ENCODE measurements at regions not wholly inside any gene's neighbourhood (a gene's known extent, or its start where the extent isn't known, plus 50 kb on each side); places are given as distances from the start of the nearest gene placed in this dataset.

DNA sequence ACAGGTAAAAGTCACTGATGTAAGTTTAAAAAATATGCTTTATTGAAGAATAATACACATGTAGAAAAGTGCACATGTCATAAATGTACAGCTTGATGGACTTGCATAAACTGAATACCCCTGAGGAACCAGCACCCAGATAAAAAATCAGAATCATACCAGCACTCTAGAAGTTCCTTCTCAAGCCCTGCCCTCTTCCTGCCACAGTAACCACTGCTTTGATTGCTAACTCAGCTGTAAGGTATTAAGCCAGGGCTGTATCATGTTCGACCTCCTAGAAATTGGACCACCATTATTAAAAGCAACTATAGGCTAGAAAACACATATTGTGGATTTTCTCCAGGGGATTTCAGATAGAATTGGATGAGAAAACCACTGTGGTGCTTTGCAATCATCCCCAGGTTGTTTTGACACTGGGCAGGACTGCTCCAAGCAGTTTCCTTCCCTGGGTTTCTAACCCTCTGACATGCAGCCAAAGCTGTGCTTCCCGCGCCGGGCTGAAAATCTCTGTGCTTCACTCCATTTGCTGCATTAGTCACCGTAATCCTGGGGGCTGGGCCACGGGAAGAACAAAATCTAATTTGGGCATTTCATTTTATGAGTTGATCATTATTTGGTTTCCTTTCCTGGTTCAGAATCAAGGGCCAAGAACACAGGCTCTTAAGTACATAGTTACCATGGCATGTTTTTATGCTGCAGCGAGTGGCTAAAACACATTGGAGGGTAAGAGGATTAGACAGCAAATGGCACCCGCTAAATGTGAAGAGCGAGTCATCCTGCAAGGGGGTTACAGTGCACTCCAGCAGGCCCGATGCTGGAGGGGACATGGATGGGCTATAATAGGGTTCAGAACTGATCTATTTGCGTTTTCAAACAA lies 139.4 kb upstream of the IL12B start:
- Mint-ChIP-seq H3K27ac (peak overlapping the region in 2 of 3 donors; percentile 4 to 8), H3K4me1 (peaks cover 15 to 25% (median 21%) of the 10 kb centered on the region in 4 donors)
- no peaks in the 10 kb centered on the region for H3K36me3 ChIP-seq (ENCODE audit: control insufficient read depth, insufficient read depth, low read length)

DNA sequence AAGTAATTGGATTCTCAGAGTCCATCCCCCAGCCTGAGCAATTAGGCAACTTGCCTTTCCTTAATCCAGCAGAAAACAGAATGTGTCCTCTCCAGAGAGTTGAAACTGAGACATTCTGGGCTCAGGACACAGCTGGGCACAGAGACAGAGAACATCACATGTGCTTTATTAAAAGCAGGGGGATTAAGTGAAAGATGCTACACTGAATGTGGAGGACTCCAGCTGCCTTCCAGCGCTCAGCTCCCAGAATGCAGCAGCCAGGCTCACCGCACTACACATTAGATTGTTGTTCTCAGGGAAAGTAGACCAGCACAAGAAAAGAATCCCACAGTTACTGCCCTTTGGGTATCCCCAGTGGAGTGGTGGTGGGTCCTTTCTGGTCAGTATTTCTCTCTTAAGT lies 141.6 kb upstream of the IL12B start:
- Mint-ChIP-seq H3K9me3 (peaks cover 0 to 26% (median 7%) of the 10 kb centered on the region in 7 donors), H3K4me3 (no peak overlapping the region), H3K27me3 (peaks cover 40% of the 10 kb centered on the region), H3K36me3 (no peaks in the 10 kb centered on the region), H3K27ac (no peak overlapping the region), H3K4me1 (peaks cover 15 to 25% (median 20%) of the 10 kb centered on the region in 4 donors)
- Histone ChIP-seq H3K27me3 (ENCODE audit: control insufficient read depth, insufficient read depth, low read length) (peaks cover 9% of the 10 kb centered on the region), H3K27ac (ENCODE audit: insufficient read depth, low read length, poor library complexity, severe bottlenecking) (no peak overlapping the region), H3K36me3 (ENCODE audit: control insufficient read depth, insufficient read depth, low read length) (no peaks in the 10 kb centered on the region), H3K9me3 (ENCODE audit: control insufficient read depth in 2 of 2, low read length in 2 of 2) (peaks cover 20 to 21% of the 10 kb centered on the region in 2 experiments), H3K4me1 (ENCODE audit: control insufficient read depth, insufficient read depth, low read length, poor library complexity, severe bottlenecking) (peaks cover 15% of the 10 kb centered on the region), H3K4me3 (ENCODE audit: low read depth, low read length) (no peak overlapping the region)
- DNase-seq: no peak
- ATAC-seq (ENCODE audit: low read depth in 2 of 2): no peak

More for the DNA sequence above, 139.4 kb upstream of the IL12B start:
- no peak overlapping the region for H3K27ac ChIP-seq (ENCODE audit: insufficient read depth, low read length, poor library complexity, severe bottlenecking)
- peak overlapping the region; percentile 44 for H3K4me3 ChIP-seq (ENCODE audit: low read depth, low read length)
- H3K36me3 Mint-ChIP-seq: no peaks in the 10 kb centered on the region
- peaks cover 15% of the 10 kb centered on the region for H3K4me1 ChIP-seq (ENCODE audit: control insufficient read depth, insufficient read depth, low read length, poor library complexity, severe bottlenecking)
- H3K9me3 ChIP-seq (ENCODE audit: control insufficient read depth in 2 of 2, low read length in 2 of 2): peaks cover 7% of the 10 kb centered on the region in 2 experiments
- H3K9me3 Mint-ChIP-seq: peaks cover 0 to 11% (median 5%) of the 10 kb centered on the region in 7 donors
- DNase-seq (peak in 2 of 3 donors; percentile 24 to 53), ATAC-seq (ENCODE audit: low read depth in 2 of 2) (peak; percentile 75)
- peaks cover 3% of the 10 kb centered on the region for H3K27me3 ChIP-seq (ENCODE audit: control insufficient read depth, insufficient read depth, low read length)
- H3K4me3 Mint-ChIP-seq: peak overlapping the region in 2 of 4 donors; percentile 49 to 56
- H3K27me3 Mint-ChIP-seq: peaks cover 30% of the 10 kb centered on the region

DNA sequence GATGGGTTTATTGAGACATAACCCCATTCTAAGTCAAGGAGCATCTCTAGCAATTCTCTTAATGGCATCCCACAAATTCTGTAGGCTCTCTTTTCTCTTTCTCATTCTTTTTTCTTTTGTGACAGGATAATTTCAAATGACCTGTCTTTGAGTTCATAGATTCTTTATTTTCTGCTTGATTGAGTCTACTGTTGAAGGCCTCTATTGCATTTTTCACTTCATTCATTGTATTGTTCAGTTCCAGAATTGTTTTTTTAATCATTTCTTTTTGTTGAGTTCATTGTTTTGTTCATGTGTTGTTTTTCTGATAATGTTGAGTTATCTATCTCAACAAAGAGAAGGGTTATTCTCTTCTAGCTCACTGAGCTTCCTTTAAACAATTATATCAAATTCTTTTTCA lies 144.7 kb upstream of the IL12B start:
- no peak overlapping the region for H3K27ac ChIP-seq (ENCODE audit: insufficient read depth, low read length, poor library complexity, severe bottlenecking)
- peaks cover 9% of the 10 kb centered on the region for H3K27me3 ChIP-seq (ENCODE audit: control insufficient read depth, insufficient read depth, low read length)
- Mint-ChIP-seq H3K4me3 (no peak overlapping the region), H3K27me3 (peaks cover 29% of the 10 kb centered on the region), H3K4me1 (peaks cover under 1 to 11% (median 8%) of the 10 kb centered on the region in 4 donors), H3K36me3 (no peaks in the 10 kb centered on the region), H3K27ac (no peak overlapping the region), H3K9me3 (peaks cover 0 to 26% (median 8%) of the 10 kb centered on the region in 7 donors)
- ATAC-seq (ENCODE audit: low read depth in 2 of 2) (no peak), DNase-seq (no peak)
- H3K9me3 ChIP-seq (ENCODE audit: control insufficient read depth in 2 of 2, low read length in 2 of 2): peaks cover 20 to 21% of the 10 kb centered on the region in 2 experiments
- no peaks in the 10 kb centered on the region for H3K36me3 ChIP-seq (ENCODE audit: control insufficient read depth, insufficient read depth, low read length)
- peaks cover 7% of the 10 kb centered on the region for H3K4me1 ChIP-seq (ENCODE audit: control insufficient read depth, insufficient read depth, low read length, poor library complexity, severe bottlenecking)
- no peak overlapping the region for H3K4me3 ChIP-seq (ENCODE audit: low read depth, low read length)

DNA sequence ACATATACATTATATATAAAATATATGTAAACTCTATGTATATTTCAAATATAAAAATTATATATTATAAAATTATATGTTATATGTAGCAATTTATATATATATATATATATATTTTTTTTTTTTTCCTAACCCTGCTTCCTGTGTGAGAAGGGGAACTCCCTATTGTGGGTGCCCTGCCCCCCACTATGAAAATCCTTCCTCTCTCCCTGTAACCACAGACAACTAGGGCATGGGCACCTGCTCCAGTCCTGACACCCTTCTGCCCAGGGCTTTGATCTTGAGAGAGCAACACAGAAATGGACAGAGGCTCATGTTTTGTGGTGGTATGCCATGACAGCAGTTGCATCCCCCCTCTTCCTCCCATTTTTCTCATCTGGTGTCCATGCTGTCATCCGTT lies 148.7 kb upstream of the IL12B start:
- H3K27me3 ChIP-seq (ENCODE audit: control insufficient read depth, insufficient read depth, low read length): peaks cover 11% of the 10 kb centered on the region
- ATAC-seq (ENCODE audit: low read depth in 2 of 2) (no peak), DNase-seq (no peak)
- Mint-ChIP-seq H3K4me3 (no peak overlapping the region), H3K9me3 (peaks cover 0 to 22% (median 7%) of the 10 kb centered on the region in 7 donors), H3K27ac (no peak overlapping the region), H3K36me3 (no peaks in the 10 kb centered on the region), H3K27me3 (peaks cover 17% of the 10 kb centered on the region), H3K4me1 (peaks cover 0 to 8% (median 6%) of the 10 kb centered on the region in 4 donors)
- no peak overlapping the region for H3K27ac ChIP-seq (ENCODE audit: insufficient read depth, low read length, poor library complexity, severe bottlenecking)
- no peaks in the 10 kb centered on the region for H3K36me3 ChIP-seq (ENCODE audit: control insufficient read depth, insufficient read depth, low read length)
- H3K4me1 ChIP-seq (ENCODE audit: control insufficient read depth, insufficient read depth, low read length, poor library complexity, severe bottlenecking): peaks cover 4% of the 10 kb centered on the region
- H3K4me3 ChIP-seq (ENCODE audit: low read depth, low read length): no peak overlapping the region
- peaks cover 20 to 21% of the 10 kb centered on the region in 2 experiments for H3K9me3 ChIP-seq (ENCODE audit: control insufficient read depth in 2 of 2, low read length in 2 of 2)

DNA sequence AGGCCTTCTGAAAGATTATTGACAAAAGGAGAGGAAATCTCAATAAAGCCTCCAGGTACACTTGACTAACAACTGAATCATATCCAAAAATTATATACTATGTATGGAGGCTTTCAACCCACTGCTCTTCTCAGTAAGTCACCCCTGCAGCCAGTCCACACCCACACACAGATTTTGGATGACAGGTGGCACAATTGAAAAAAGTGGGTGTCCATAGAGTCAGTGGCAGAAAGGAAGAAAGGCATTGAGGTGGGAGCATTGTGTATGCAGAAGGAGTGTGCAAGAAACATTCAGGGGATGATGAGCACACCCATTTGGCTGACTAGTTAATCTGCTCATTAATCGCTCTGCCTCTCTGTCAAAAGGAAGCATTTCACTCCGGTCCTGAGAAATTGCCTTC lies 150.6 kb upstream of the IL12B start:
- H3K27me3 Mint-ChIP-seq: peaks cover 1% of the 10 kb centered on the region
- H3K4me3 Mint-ChIP-seq: no peak overlapping the region
- no peak for ATAC-seq (ENCODE audit: low read depth in 2 of 2)

DNA sequence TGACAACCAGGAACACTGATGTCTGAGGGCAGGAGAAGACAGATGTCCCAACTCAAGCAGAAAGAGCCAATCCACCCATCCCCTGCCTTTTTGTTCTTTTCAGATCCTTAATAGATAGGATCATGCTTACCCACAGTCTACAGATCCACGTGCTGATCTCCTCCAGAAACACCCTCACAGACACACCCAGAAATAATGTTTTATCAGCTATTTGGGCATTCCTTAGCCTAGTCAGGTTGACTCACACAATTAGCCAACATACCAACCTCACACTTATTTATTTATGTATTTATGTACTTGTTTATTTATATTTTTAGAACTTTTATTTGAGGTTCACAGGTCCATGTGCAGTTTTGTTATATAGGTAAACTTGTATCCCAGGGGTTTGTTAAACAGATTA lies 151.5 kb upstream of the IL12B start:
- Mint-ChIP-seq H3K4me1 (peaks cover 0 to 8% (median 6%) of the 10 kb centered on the region in 4 donors), H3K36me3 (no peaks in the 10 kb centered on the region), H3K27me3 (peaks cover 4% of the 10 kb centered on the region), H3K4me3 (no peak overlapping the region), H3K9me3 (peaks cover 0 to 4% (median 0%) of the 10 kb centered on the region in 7 donors), H3K27ac (no peak overlapping the region)
- ATAC-seq (ENCODE audit: low read depth in 2 of 2) (no peak), DNase-seq (no peak)
- H3K27me3 ChIP-seq (ENCODE audit: control insufficient read depth, insufficient read depth, low read length): peaks cover 2% of the 10 kb centered on the region
- peaks cover 4% of the 10 kb centered on the region for H3K4me1 ChIP-seq (ENCODE audit: control insufficient read depth, insufficient read depth, low read length, poor library complexity, severe bottlenecking)
- H3K9me3 ChIP-seq (ENCODE audit: control insufficient read depth in 2 of 2, low read length in 2 of 2): no peaks in the 10 kb centered on the region
- H3K4me3 ChIP-seq (ENCODE audit: low read depth, low read length): no peak overlapping the region
- H3K27ac ChIP-seq (ENCODE audit: insufficient read depth, low read length, poor library complexity, severe bottlenecking): no peak overlapping the region
- no peaks in the 10 kb centered on the region for H3K36me3 ChIP-seq (ENCODE audit: control insufficient read depth, insufficient read depth, low read length)

More for the DNA sequence above, 150.6 kb upstream of the IL12B start:
- Mint-ChIP-seq H3K36me3 (no peaks in the 10 kb centered on the region), H3K4me1 (peaks cover 0 to 8% (median 6%) of the 10 kb centered on the region in 4 donors), H3K9me3 (peaks cover 0 to 7% (median 3%) of the 10 kb centered on the region in 7 donors), H3K27ac (no peak overlapping the region)
- peaks cover 3 to 4% of the 10 kb centered on the region in 2 experiments for H3K9me3 ChIP-seq (ENCODE audit: control insufficient read depth in 2 of 2, low read length in 2 of 2)
- DNase-seq: no peak
- H3K36me3 ChIP-seq (ENCODE audit: control insufficient read depth, insufficient read depth, low read length): no peaks in the 10 kb centered on the region
- peaks cover 4% of the 10 kb centered on the region for H3K4me1 ChIP-seq (ENCODE audit: control insufficient read depth, insufficient read depth, low read length, poor library complexity, severe bottlenecking)
- no peak overlapping the region for H3K4me3 ChIP-seq (ENCODE audit: low read depth, low read length)
- H3K27me3 ChIP-seq (ENCODE audit: control insufficient read depth, insufficient read depth, low read length): peaks cover 6% of the 10 kb centered on the region
- no peak overlapping the region for H3K27ac ChIP-seq (ENCODE audit: insufficient read depth, low read length, poor library complexity, severe bottlenecking)

DNA sequence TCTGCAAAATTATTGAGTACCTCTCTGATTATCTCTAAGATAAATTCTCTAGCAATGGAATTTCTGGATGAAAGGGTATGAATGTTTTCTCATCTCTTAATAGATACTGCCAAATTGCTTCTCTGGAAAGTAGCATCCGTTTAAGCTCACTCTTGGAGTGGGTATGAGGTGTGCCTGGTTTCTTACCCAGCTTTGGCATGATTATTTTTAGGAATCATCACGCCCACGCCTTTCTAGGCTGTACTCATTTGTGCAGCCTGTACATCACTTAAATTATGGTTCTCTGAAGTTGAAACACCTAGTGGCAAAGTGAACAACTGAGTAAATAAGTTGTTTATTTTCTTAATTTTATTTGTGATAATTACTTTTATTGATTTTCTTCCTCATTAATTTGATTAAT lies 156.5 kb upstream of the IL12B start:
- H3K27ac ChIP-seq (ENCODE audit: insufficient read depth, low read length, poor library complexity, severe bottlenecking): no peak overlapping the region
- H3K4me3 ChIP-seq (ENCODE audit: low read depth, low read length): no peak overlapping the region
- H3K27me3 Mint-ChIP-seq: peaks cover 9% of the 10 kb centered on the region
- H3K4me3 Mint-ChIP-seq: no peak overlapping the region
- H3K4me1 Mint-ChIP-seq: no peaks in the 10 kb centered on the region
- no peaks in the 10 kb centered on the region for H3K36me3 Mint-ChIP-seq
- peaks cover 2% of the 10 kb centered on the region for H3K27me3 ChIP-seq (ENCODE audit: control insufficient read depth, insufficient read depth, low read length)
- H3K36me3 ChIP-seq (ENCODE audit: control insufficient read depth, insufficient read depth, low read length): no peaks in the 10 kb centered on the region
- no peaks in the 10 kb centered on the region for H3K9me3 ChIP-seq (ENCODE audit: control insufficient read depth in 2 of 2, low read length in 2 of 2)
- no peak for ATAC-seq (ENCODE audit: low read depth in 2 of 2)
- no peak for DNase-seq
- H3K9me3 Mint-ChIP-seq: peaks cover 0 to 2% (median 0%) of the 10 kb centered on the region in 7 donors
- H3K4me1 ChIP-seq (ENCODE audit: control insufficient read depth, insufficient read depth, low read length, poor library complexity, severe bottlenecking): no peaks in the 10 kb centered on the region
- H3K27ac Mint-ChIP-seq: no peak overlapping the region

Data from CD4-positive, CD25-positive, alpha-beta regulatory T cell (primary cell).